ENCODE measurements at regions not wholly inside any gene's neighbourhood (a gene's known extent, or its start where the extent isn't known, plus 50 kb on each side); places are given as distances from the start of the nearest gene placed in this dataset.

DNA sequence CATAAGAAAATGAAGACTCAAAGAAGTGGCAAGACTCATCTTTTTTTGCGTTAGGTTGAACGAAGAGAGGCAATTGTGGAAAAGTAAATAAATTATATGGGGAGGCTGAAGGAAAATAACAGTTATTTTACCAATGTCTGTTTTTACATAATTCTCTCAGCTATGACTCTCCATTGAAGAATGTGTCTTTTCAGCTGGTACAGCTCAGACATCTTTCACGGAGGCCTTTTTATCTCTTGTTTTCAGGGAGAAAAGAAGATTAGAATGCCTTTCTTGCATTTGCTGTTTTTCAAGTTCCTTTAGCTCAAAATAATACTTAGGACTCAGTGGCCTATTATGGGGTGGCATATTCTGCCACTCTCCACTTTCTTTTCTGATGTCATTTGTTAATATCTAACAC is 153.0 kb downstream of the ADAM29 start:
- WGBS, 2 experiments (ENCODE audit: extremely low coverage in 1 of 2, insufficient coverage in 1 of 2, insufficient read length in 1 of 2, insufficient replicate concordance in 2 of 2, low coverage in 1 of 2, low lambda C conversion rate in 2 of 2, missing lambda C conversion rate in 1 of 2), result 42% methylated on average over 3 of the region's 3 CpGs; no CpG with 5 or more reads in 1 of the 2 experiments
- Histone ChIP-seq H3K9me3 (ENCODE audit: insufficient read depth in 2 of 2, low read depth in 1 of 2, low read length in 1 of 2) (no peaks in the 10 kb centered on the region), H3K4me1 (replicated peaks in 1 of 4; ENCODE audit: control insufficient read depth in 3 of 4, insufficient read depth in 4 of 4, low read length in 3 of 4) (peaks cover 0 to 5% (median 0%) of the 10 kb centered on the region in 4 experiments; a peak in 2 of 7 replicates), H3K14ac (ENCODE audit: insufficient read length) (no peak overlapping the region), H2AK5ac (ENCODE audit: low read depth, low read length) (no peak overlapping the region), H4K8ac (ENCODE audit: extremely low read depth, insufficient read depth, low read length) (no peak overlapping the region), H3K79me1 (ENCODE audit: low read depth, low read length) (no peaks in the 10 kb centered on the region), H3K9ac (replicated peaks in 1 of 4; ENCODE audit: extremely low read depth in 1 of 4, low read depth in 3 of 4, low read length in 3 of 4) (no peak overlapping the region), H2BK120ac (replicated peaks; ENCODE audit: low read depth, low read length) (no peak overlapping the region), H3K18ac (ENCODE audit: extremely low read depth, low read length) (no peak overlapping the region), H3K79me2 (ENCODE audit: control insufficient read depth in 1 of 2, insufficient read depth in 2 of 2, low read length in 2 of 2) (no peaks in the 10 kb centered on the region), H3K27ac (ENCODE audit: low read depth, low read length) (no peak overlapping the region), H3K27me3 (replicated peaks in 1 of 4; ENCODE audit: control insufficient read depth in 3 of 4, extremely low read depth in 1 of 4, insufficient read depth in 3 of 4, low read length in 3 of 4) (no peaks in the 10 kb centered on the region), H3K4ac (replicated peaks; ENCODE audit: insufficient read length, low read depth, low read length) (no peak overlapping the region), H2BK20ac (ENCODE audit: low read length) (no peak overlapping the region), H3K4me3 (ENCODE audit: extremely low read depth in 1 of 4, insufficient read depth in 2 of 4, low read depth in 3 of 4, low read length in 4 of 4) (no peak overlapping the region), H2BK12ac (ENCODE audit: low read depth, low read length) (no peak overlapping the region), H2BK5ac (ENCODE audit: low read depth, low read length) (no peak overlapping the region), H3K23me2 (ENCODE audit: low read depth, low read length) (no peaks in the 10 kb centered on the region), H4K20me1 (replicated peaks in 1 of 2; ENCODE audit: control insufficient read depth in 1 of 2, insufficient read depth in 2 of 2, low read length in 2 of 2) (no peaks in the 10 kb centered on the region), H3K36me3 (ENCODE audit: control insufficient read depth in 2 of 4, insufficient read depth in 4 of 4, low read length in 3 of 4) (no peaks in the 10 kb centered on the region), H4K5ac (ENCODE audit: insufficient read length, low read depth, low read length) (no peak overlapping the region), H2AFZ (ENCODE audit: low read length) (no peak overlapping the region), H4K91ac (replicated peaks; ENCODE audit: insufficient read length, low read length) (no peak overlapping the region), H3K23ac (ENCODE audit: insufficient read length) (no peak overlapping the region), H3K56ac (replicated peaks; ENCODE audit: insufficient read length, low read depth, low read length) (no peak overlapping the region), H3K4me2 (ENCODE audit: insufficient read depth in 1 of 2, low read depth in 2 of 2, low read length in 2 of 2) (no peak overlapping the region), H2BK15ac (ENCODE audit: low read length) (no peak overlapping the region)
- ChIA-PET POLR2A (ENCODE audit: partially characterized antibody) (no interaction called here), CTCF (ENCODE audit: partially characterized antibody) (interaction anchor here (0.5 kb wide), 1 partner anchor 183 kb away, joined by 3 read pairs; no protein-coding TSS in a partner anchor)
- FAIRE-seq (no peak), DNase-seq (ENCODE audit: low read depth in 1 of 2, low spot score in 2 of 2) (no peak)
- TF ChIP-seq, protein P1, sequence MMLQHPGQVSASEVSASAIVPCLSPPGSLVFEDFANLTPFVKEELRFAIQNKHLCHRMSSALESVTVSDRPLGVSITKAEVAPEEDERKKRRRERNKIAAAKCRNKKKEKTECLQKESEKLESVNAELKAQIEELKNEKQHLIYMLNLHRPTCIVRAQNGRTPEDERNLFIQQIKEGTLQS (IDR thresholded peaks at IDR 0.05; ENCODE audit: insufficient read depth, low read depth, low read length), result no peak
- TF ChIP-seq KDM1A (IDR thresholded peaks at IDR 0.05; ENCODE audit: borderline replicate concordance, low read length) (no peak), SP4 (IDR thresholded peaks at IDR 0.05; ENCODE audit: low read length) (no peak)

All from H1 (cell line).